GM12878 (cell line): ENCODE measurements at regions not wholly inside any gene's neighbourhood (a gene's known extent, or its start where the extent isn't known, plus 50 kb on each side); places are given as distances from the start of the nearest gene placed in this dataset.

Experiments used
- ATAC-seq: fragments of 200-7000 bp; cut with Tn5 transposase; 3 replicates; pipeline ENCODE4 v1.9.1; 2020; ENCODE audit warnings: mild to moderate bottlenecking, moderate library complexity
- BruUV-seq: library from RNA; stranded (reverse); fragments of 400-500 nt; replicated peaks from 2 replicates; lab custom pipeline; 2021; lab: Mats Ljungman, UMichigan
- CTCF ChIA-PET: fragments of 300-600 bp; sonication (Branson Sonifier 250); formaldehyde crosslinking; extraction: SDS; loops from one replicate; lab custom pipeline; 2021; ENCODE audit warnings: inconsistent platforms; lab: Yijun Ruan, JAX
- POLR2A ChIA-PET: fragments of 350-600 bp; formaldehyde crosslinking; extraction: SDS; loops from one replicate; lab custom pipeline; 2021; ENCODE audit warnings: inconsistent platforms; lab: Charles Lee
- RAD21 ChIA-PET: fragments of 300-600 bp; sonication (Branson Sonifier 250); formaldehyde crosslinking; loops from one replicate; lab custom pipeline; 2023; ENCODE audit warnings: antibody characterized with exemption; ENCODE audit not compliant: unreplicated experiment; lab: Charles Lee
- SMC1A ChIA-PET: fragments of 300-600 bp; sonication (Branson Sonifier 250); formaldehyde crosslinking; loops from one replicate; lab custom pipeline; 2023; ENCODE audit not compliant: unreplicated experiment, uncharacterized antibody; lab: Charles Lee
- DNase-seq: peaks from one replicate; pipeline ENCODE4 v3.0.0-alpha.2; 2011; ENCODE audit warnings: low read depth, low spot score
- FAIRE-seq: peaks from 3 replicates; lab custom pipeline; 2011; peaks lifted over from hg19 to GRCh38; lab: Jason Lieb, UNC
- H2AFZ ChIP-seq: 2 replicates; pipeline ENCODE4 v1.6.0; 2011; ENCODE audit warnings: low read depth, low read length, control low read depth; ENCODE audit not compliant: control insufficient read depth
- H3K27ac ChIP-seq: 2 replicates; pipeline ENCODE4 v1.5.1; 2011; ENCODE audit warnings: control low read depth; ENCODE audit not compliant: control insufficient read depth, insufficient read depth
- H3K27me3 ChIP-seq, 2 experiments: replicated peaks in 1 of 2; 2 replicates each; pipeline versions ENCODE4 v1.6.0 to v1.6.1; 2011; ENCODE audit warnings: low read length in 1 of 2; ENCODE audit not compliant: control insufficient read depth in 2 of 2, insufficient read depth in 2 of 2
- H3K36me3 ChIP-seq, 2 experiments: 2 replicates each; pipeline ENCODE4 v1.5.1; 2011; ENCODE audit warnings: low read length in 1 of 2; ENCODE audit not compliant: control insufficient read depth in 2 of 2, insufficient read depth in 2 of 2
- H3K4me1 ChIP-seq: 2 replicates; pipeline ENCODE4 v1.6.1; 2011; ENCODE audit warnings: mild to moderate bottlenecking, low read length, moderate library complexity, mixed read lengths; ENCODE audit not compliant: control insufficient read depth, insufficient read depth
- H3K4me2 ChIP-seq: 2 replicates; pipeline ENCODE4 v1.6.0; 2011; ENCODE audit warnings: control low read depth; ENCODE audit not compliant: control insufficient read depth, insufficient read depth
- H3K4me3 ChIP-seq: fragments of 200-600 bp; sonication (generic); 2 replicates; pipeline ENCODE4 v1.5.1; 2016
- H3K79me2 ChIP-seq: 2 replicates; pipeline ENCODE4 v1.6.0; 2011; ENCODE audit warnings: low read length; ENCODE audit not compliant: control insufficient read depth, insufficient read depth
- H3K9ac ChIP-seq: 2 replicates; pipeline ENCODE4 v1.8.0; 2011; ENCODE audit warnings: low read length, control low read depth, mixed read lengths; ENCODE audit not compliant: control insufficient read depth, insufficient read depth
- H3K9me3 ChIP-seq: replicated peaks from 3 replicates; pipeline ENCODE4 v1.5.1; 2011; ENCODE audit warnings: mild to moderate bottlenecking, low read length; ENCODE audit not compliant: control insufficient read depth, insufficient read depth
- H4K20me1 ChIP-seq: 2 replicates; pipeline ENCODE4 v1.6.0; 2011; ENCODE audit not compliant: control insufficient read depth, insufficient read depth
- WGBS: methylation state at CpG from one replicate; pipeline ENCODE4 v1.1.6; 2016; ENCODE audit warnings: low lambda C conversion rate; ENCODE audit not compliant: insufficient replicate concordance, insufficient coverage; ENCODE audit errors: missing lambda C conversion rate; 5-methylcytosine and 5-hydroxymethylcytosine counted together
- in situ Hi-C: fragments of 300-500 bp; cut with MboI; formaldehyde crosslinking; loops from 9 replicates; pipeline ENCODE4 v1.14.3; 2018; ENCODE audit warnings: mixed read lengths
- intact Hi-C: fragments of 100-400 bp; cut with micrococcal nuclease; formaldehyde crosslinking; loops from one replicate; pipeline ENCODE4 v1.14.2; 2022; ENCODE audit not compliant: unreplicated experiment
- TF ChIP-seq, protein P1 (sequence below): IDR thresholded peaks from 2 replicates; pipeline ENCODE4 v1.6.1; 2012; ENCODE audit warnings: improper control_type of control experiment, low read depth, low read length; ENCODE audit not compliant: insufficient replicate concordance

- ChIA-PET POLR2A (no interaction called here), SMC1A (no interaction called here), RAD21 (no interaction called here), CTCF (no interaction called here)
- no peak overlapping the region for H3K9ac ChIP-seq
- TF ChIP-seq, protein P1, sequence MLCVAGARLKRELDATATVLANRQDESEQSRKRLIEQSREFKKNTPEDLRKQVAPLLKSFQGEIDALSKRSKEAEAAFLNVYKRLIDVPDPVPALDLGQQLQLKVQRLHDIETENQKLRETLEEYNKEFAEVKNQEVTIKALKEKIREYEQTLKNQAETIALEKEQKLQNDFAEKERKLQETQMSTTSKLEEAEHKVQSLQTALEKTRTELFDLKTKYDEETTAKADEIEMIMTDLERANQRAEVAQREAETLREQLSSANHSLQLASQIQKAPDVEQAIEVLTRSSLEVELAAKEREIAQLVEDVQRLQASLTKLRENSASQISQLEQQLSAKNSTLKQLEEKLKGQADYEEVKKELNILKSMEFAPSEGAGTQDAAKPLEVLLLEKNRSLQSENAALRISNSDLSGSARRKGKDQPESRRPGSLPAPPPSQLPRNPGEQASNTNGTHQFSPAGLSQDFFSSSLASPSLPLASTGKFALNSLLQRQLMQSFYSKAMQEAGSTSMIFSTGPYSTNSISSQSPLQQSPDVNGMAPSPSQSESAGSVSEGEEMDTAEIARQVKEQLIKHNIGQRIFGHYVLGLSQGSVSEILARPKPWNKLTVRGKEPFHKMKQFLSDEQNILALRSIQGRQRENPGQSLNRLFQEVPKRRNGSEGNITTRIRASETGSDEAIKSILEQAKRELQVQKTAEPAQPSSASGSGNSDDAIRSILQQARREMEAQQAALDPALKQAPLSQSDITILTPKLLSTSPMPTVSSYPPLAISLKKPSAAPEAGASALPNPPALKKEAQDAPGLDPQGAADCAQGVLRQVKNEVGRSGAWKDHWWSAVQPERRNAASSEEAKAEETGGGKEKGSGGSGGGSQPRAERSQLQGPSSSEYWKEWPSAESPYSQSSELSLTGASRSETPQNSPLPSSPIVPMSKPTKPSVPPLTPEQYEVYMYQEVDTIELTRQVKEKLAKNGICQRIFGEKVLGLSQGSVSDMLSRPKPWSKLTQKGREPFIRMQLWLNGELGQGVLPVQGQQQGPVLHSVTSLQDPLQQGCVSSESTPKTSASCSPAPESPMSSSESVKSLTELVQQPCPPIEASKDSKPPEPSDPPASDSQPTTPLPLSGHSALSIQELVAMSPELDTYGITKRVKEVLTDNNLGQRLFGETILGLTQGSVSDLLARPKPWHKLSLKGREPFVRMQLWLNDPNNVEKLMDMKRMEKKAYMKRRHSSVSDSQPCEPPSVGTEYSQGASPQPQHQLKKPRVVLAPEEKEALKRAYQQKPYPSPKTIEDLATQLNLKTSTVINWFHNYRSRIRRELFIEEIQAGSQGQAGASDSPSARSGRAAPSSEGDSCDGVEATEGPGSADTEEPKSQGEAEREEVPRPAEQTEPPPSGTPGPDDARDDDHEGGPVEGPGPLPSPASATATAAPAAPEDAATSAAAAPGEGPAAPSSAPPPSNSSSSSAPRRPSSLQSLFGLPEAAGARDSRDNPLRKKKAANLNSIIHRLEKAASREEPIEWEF, result no peak
- no peak overlapping the region for H3K4me3 ChIP-seq
- BruUV-seq, result no TSS peak
- H4K20me1 ChIP-seq, result no peaks in the 10 kb centered on the region
- H3K27me3 ChIP-seq, result no peaks in the 10 kb centered on the region
- in situ Hi-C loops, result no loop called here
- WGBS, result 41% methylated on average over 4 of the region's 4 CpGs
- no peaks in the 10 kb centered on the region for H3K36me3 ChIP-seq
- DNase-seq (no peak), FAIRE-seq (no peak), ATAC-seq (no peak)
- no peaks in the 10 kb centered on the region for H3K9me3 ChIP-seq
- no peak overlapping the region for H2AFZ ChIP-seq
- no peaks in the 10 kb centered on the region for H3K79me2 ChIP-seq
- H3K27ac ChIP-seq, result no peak overlapping the region
- no peaks in the 10 kb centered on the region for H3K4me1 ChIP-seq
- no peak overlapping the region for H3K4me2 ChIP-seq
- intact Hi-C loops, result no loop called here
Observed at GRCh38 chr14:26128931-26129671, 468.7 kb downstream of the NOVA1 start.
